ENCODE measurements at regions not wholly inside any gene's neighbourhood (a gene's known extent, or its start where the extent isn't known, plus 50 kb on each side); places are given as distances from the start of the nearest gene placed in this dataset.

DNA sequence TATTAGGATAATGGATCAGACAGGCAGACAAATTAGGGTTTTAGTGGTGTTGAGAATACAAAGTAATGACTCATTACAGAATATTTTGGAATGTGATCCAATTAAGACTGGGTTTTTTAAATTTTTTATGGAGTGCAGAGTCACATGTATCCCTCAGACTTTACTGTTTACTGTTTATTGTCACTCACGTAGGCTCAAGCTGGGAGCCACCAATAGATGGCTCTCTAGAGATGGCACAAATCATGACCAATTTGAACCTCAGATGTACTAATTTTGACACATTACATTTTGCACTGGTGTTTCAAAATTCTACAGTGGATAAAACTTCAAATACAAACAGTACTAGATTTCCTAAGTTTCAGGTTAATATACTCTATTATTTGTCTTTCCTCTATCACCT is 53.6 kb upstream of the ANO3 start:
- Histone ChIP-seq H3K36me3 (no peaks in the 10 kb centered on the region), H3K9me3 (no peaks in the 10 kb centered on the region), H3K27ac (no peak overlapping the region), H3K27me3 (replicated peaks; ENCODE audit: insufficient read depth) (no peaks in the 10 kb centered on the region), H3K4me3 (no peak overlapping the region), H3K4me1 (ENCODE audit: control insufficient read depth in 1 of 2, low read depth in 2 of 2) (no peaks in the 10 kb centered on the region)
- no peak for ATAC-seq (ENCODE audit: insufficient number of reproducible peaks, low FRiP score, low read depth)
- no peak for DNase-seq (ENCODE audit: low spot score)
- no peak for TF ChIP-seq CTCF (IDR thresholded peaks at IDR 0.05)

All from thoracic aorta (tissue), 2 donors.